PC-3 (cell line): ENCODE measurements at regions not wholly inside any gene's neighbourhood (a gene's known extent, or its start where the extent isn't known, plus 50 kb on each side); places are given as distances from the start of the nearest gene placed in this dataset.

Source experiments
- CTCF ChIP-seq: fragments of 300-600 bp; sonication (generic); conservative IDR thresholded peaks from 2 replicates; pipeline ENCODE4 v1.5.1; 2017; ENCODE audit warnings: antibody characterized with exemption, low read depth, mild to moderate bottlenecking, low read length
- EZH2 ChIP-seq: fragments of 300-600 bp; sonication (generic); IDR thresholded peaks from one replicate; pipeline ENCODE4 v1.6.1; 2017; ENCODE audit warnings: antibody characterized with exemption, mild to moderate bottlenecking, low read length; ENCODE audit not compliant: unreplicated experiment
- EZH2phosphoT487 ChIP-seq: fragments of 300-600 bp; sonication (generic); IDR thresholded peaks from 2 replicates; pipeline ENCODE4 v1.6.1; 2018; ENCODE audit warnings: mild to moderate bottlenecking, antibody characterized with exemption, low read length, borderline replicate concordance

- no peak for TF ChIP-seq CTCF
- TF ChIP-seq EZH2: no peak
- TF ChIP-seq EZH2phosphoT487: no peak
Observed at GRCh38 chr2:56123538-56123937, 60.3 kb upstream of the CCDC85A start.
